ENCODE measurements at regions not wholly inside any gene's neighbourhood (a gene's known extent, or its start where the extent isn't known, plus 50 kb on each side); places are given as distances from the start of the nearest gene placed in this dataset.

GRCh38 chr1:115492019-115492595 lies 149.7 kb upstream of the VANGL1 start:
- DNase-seq (ENCODE audit: low read depth in 2 of 2): no peak

GRCh38 chr1:115491298-115492018 lies 150.3 kb upstream of the VANGL1 start:
- DNase-seq (ENCODE audit: low read depth in 2 of 2): no peak

GRCh38 chr1:115479055-115479482 lies 141.0 kb upstream of the NGF start:
- DNase-seq (ENCODE audit: low read depth in 2 of 2): no peak

GRCh38 chr1:115477071-115477470 lies 139.0 kb upstream of the NGF start:
- no peak for DNase-seq (ENCODE audit: low read depth in 2 of 2)

- no peak for DNase-seq (ENCODE audit: low read depth in 2 of 2)
These were observed 138.6 kb upstream of the NGF start for GRCh38 chr1:115476616-115477015.

GRCh38 chr1:115475901-115476300 lies 137.9 kb upstream of the NGF start:
- DNase-seq (ENCODE audit: low read depth in 2 of 2): no peak

GRCh38 chr1:115475252-115475651 lies 137.2 kb upstream of the NGF start:
- no peak for DNase-seq (ENCODE audit: low read depth in 2 of 2)

GRCh38 chr1:115473986-115474565 lies 136.0 kb upstream of the NGF start:
- no peak for DNase-seq (ENCODE audit: low read depth in 2 of 2)

- DNase-seq (ENCODE audit: low read depth in 2 of 2): peak in 1 of 2 experiments; percentile 9
These were observed 131.8 kb upstream of the NGF start for GRCh38 chr1:115469703-115470476.

GRCh38 chr1:115467790-115468189 lies 129.7 kb upstream of the NGF start:
- no peak for DNase-seq (ENCODE audit: low read depth in 2 of 2)

GRCh38 chr1:115467196-115467595 lies 129.1 kb upstream of the NGF start:
- DNase-seq (ENCODE audit: low read depth in 2 of 2): no peak

GRCh38 chr1:115466433-115466832 lies 128.4 kb upstream of the NGF start:
- no peak for DNase-seq (ENCODE audit: low read depth in 2 of 2)

GRCh38 chr1:115465802-115466363 lies 127.8 kb upstream of the NGF start:
- no peak for DNase-seq (ENCODE audit: low read depth in 2 of 2)

GRCh38 chr1:115463347-115463746 lies 125.3 kb upstream of the NGF start:
- no peak for DNase-seq (ENCODE audit: low read depth in 2 of 2)

GRCh38 chr1:115462566-115463076 lies 124.6 kb upstream of the NGF start:
- DNase-seq (ENCODE audit: low read depth in 2 of 2): no peak

- no peak for DNase-seq (ENCODE audit: low read depth in 2 of 2)
These were observed 123.5 kb upstream of the NGF start for GRCh38 chr1:115461526-115461925.

GRCh38 chr1:115459161-115459560 lies 121.1 kb upstream of the NGF start:
- no peak for DNase-seq (ENCODE audit: low read depth in 2 of 2)

- no peak for DNase-seq (ENCODE audit: low read depth in 2 of 2)
These were observed 120.5 kb upstream of the NGF start for GRCh38 chr1:115458426-115459114.

GRCh38 chr1:115457289-115457688 lies 119.2 kb upstream of the NGF start:
- DNase-seq (ENCODE audit: low read depth in 2 of 2): no peak

GRCh38 chr1:115456441-115456961 lies 118.5 kb upstream of the NGF start:
- DNase-seq (ENCODE audit: low read depth in 2 of 2): no peak
